CD4-positive, CD25-positive, alpha-beta regulatory T cell (primary cell): ENCODE measurements at regions not wholly inside any gene's neighbourhood (a gene's known extent, or its start where the extent isn't known, plus 50 kb on each side); places are given as distances from the start of the nearest gene placed in this dataset.

ENCODE experiments used
- ATAC-seq, 2 donors: fragments of 150-1000 bp; cut with Tn5 transposase; one replicate each; pipeline ENCODE4 v1.10.0; 2021; ENCODE audit warnings: low read depth in 2 of 2, moderate number of reproducible peaks in 2 of 2, moderate library complexity in 1 of 2
- DNase-seq, 3 donors: peaks; one replicate each; pipeline versions ENCODE4 v3.0.0 to v3.0.0-alpha.2; 2012 to 2022; ENCODE audit warnings: mixed read lengths in 1 of 3
- H3K27ac ChIP-seq: one replicate; pipeline ENCODE4 v1.7.0; 2013; ENCODE audit warnings: mild to moderate bottlenecking, low read length; ENCODE audit not compliant: insufficient read depth, poor library complexity, severe bottlenecking
- H3K27me3 ChIP-seq: one replicate; pipeline ENCODE4 v1.7.0; 2013; ENCODE audit warnings: low read length; ENCODE audit not compliant: control insufficient read depth, insufficient read depth
- H3K36me3 ChIP-seq: one replicate; pipeline ENCODE4 v1.7.0; 2013; ENCODE audit warnings: mild to moderate bottlenecking, low read length, moderate library complexity; ENCODE audit not compliant: control insufficient read depth, insufficient read depth
- H3K4me1 ChIP-seq: 2 replicates; pipeline ENCODE4 v1.7.0; 2013; ENCODE audit warnings: mild to moderate bottlenecking, low read length; ENCODE audit not compliant: insufficient read depth, control insufficient read depth, poor library complexity, severe bottlenecking
- H3K4me3 ChIP-seq: one replicate; pipeline ENCODE4 v1.7.0; 2013; ENCODE audit warnings: low read depth, mild to moderate bottlenecking, low read length, moderate library complexity
- H3K9me3 ChIP-seq, 2 experiments: 1 replicate in 1 of 2; 2 replicates in 1 of 2; pipeline ENCODE4 v1.7.0; 2013; ENCODE audit warnings: low read length in 2 of 2, mild to moderate bottlenecking in 1 of 2, moderate library complexity in 1 of 2; ENCODE audit not compliant: control insufficient read depth in 2 of 2
- H3K27ac Mint-ChIP-seq, 3 donors: one replicate each; pipeline ENCODE4 v1.8.0; 2020 to 2022; ENCODE audit warnings: mild to moderate bottlenecking in 3 of 3, mixed read lengths in 3 of 3, moderate library complexity in 2 of 3
- H3K27me3 Mint-ChIP-seq: one replicate; pipeline ENCODE4 v1.8.0; 2022; ENCODE audit warnings: mild to moderate bottlenecking, mixed read lengths
- H3K36me3 Mint-ChIP-seq: one replicate; pipeline ENCODE4 v1.8.0; 2020; ENCODE audit warnings: mixed read lengths
- H3K4me1 Mint-ChIP-seq, 4 donors: one replicate each; pipeline ENCODE4 v1.8.0; 2020 to 2022; ENCODE audit warnings: mixed read lengths in 4 of 4, mild to moderate bottlenecking in 1 of 4
- H3K4me3 Mint-ChIP-seq, 4 donors: one replicate each; pipeline ENCODE4 v1.8.0; 2020 to 2022; ENCODE audit warnings: mild to moderate bottlenecking in 4 of 4, mixed read lengths in 4 of 4, moderate library complexity in 3 of 4
- H3K9me3 Mint-ChIP-seq, 7 donors: one replicate each; pipeline ENCODE4 v1.8.0; 2020 to 2022; ENCODE audit warnings: mixed read lengths in 7 of 7, mild to moderate bottlenecking in 3 of 7, moderate library complexity in 2 of 7

- no peaks in the 10 kb centered on the region for H3K4me1 ChIP-seq
- peaks cover 12% of the 10 kb centered on the region for H3K27me3 Mint-ChIP-seq
- H3K27ac ChIP-seq, result no peak overlapping the region
- H3K36me3 Mint-ChIP-seq, result no peaks in the 10 kb centered on the region
- no peak overlapping the region for H3K4me3 ChIP-seq
- H3K9me3 ChIP-seq, result no peaks in the 10 kb centered on the region
- H3K4me3 Mint-ChIP-seq, result no peak overlapping the region
- peaks cover 7% of the 10 kb centered on the region for H3K27me3 ChIP-seq
- H3K36me3 ChIP-seq, result no peaks in the 10 kb centered on the region
- H3K9me3 Mint-ChIP-seq, result peaks cover 0 to 2% (median 0%) of the 10 kb centered on the region in 7 donors
- H3K4me1 Mint-ChIP-seq, result no peaks in the 10 kb centered on the region
- no peak overlapping the region for H3K27ac Mint-ChIP-seq
- no peak for ATAC-seq
- no peak for DNase-seq
These were observed 162.3 kb downstream of the MRPL14 start for GRCh38 chr6:43964659-43965570.

DNA sequence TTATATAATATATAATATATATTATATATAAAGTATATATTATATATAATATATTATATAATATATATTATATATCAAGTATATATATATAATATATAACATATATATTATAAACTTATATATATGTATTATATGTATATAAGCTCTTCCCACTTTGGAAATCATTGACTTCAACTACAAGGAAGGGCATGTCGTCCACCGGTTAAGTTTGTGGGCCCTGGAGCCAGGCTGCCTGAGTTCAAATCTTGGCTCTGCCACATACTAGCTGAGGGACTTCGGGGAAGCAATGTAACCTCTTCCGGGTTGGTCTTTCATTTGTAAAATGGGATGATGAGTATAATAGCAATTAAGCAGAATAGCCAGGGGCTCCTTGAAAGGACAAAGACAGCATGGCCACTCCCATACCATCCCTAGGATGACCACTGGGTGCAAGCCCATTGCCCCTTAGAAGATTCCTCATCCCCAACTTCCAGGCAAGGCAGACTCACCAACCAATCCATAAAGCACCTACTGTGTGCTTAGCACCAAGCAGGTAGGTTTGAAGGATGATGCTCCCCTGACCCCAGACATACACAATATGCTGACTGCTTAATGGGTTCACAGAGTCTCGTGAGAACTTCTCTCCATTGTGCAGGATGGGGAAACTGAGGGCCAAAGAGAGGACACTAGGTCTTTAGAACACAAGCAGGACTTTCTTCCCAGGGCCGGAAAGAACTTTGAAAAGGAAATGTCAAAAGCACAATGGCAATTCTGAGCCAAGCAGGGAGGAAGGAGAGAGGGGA lies 163.2 kb downstream of the MRPL14 start:
- no peak overlapping the region for H3K4me3 Mint-ChIP-seq
- peaks cover 0 to 2% (median 0%) of the 10 kb centered on the region in 7 donors for H3K9me3 Mint-ChIP-seq
- no peaks in the 10 kb centered on the region for H3K36me3 Mint-ChIP-seq
- Histone ChIP-seq H3K36me3 (no peaks in the 10 kb centered on the region), H3K4me3 (no peak overlapping the region), H3K27ac (no peak overlapping the region), H3K27me3 (peaks cover 13% of the 10 kb centered on the region), H3K4me1 (no peaks in the 10 kb centered on the region), H3K9me3 (no peaks in the 10 kb centered on the region)
- H3K27me3 Mint-ChIP-seq, result peaks cover 15% of the 10 kb centered on the region
- H3K4me1 Mint-ChIP-seq, result no peaks in the 10 kb centered on the region
- no peak for ATAC-seq
- no peak overlapping the region for H3K27ac Mint-ChIP-seq
- DNase-seq, result no peak

GRCh38 chr6:43963203-43963602 lies 164.0 kb downstream of the MRPL14 start:
- ATAC-seq (no peak), DNase-seq (no peak)
- Mint-ChIP-seq H3K27ac (no peak overlapping the region), H3K4me3 (no peak overlapping the region), H3K27me3 (peaks cover 18% of the 10 kb centered on the region), H3K36me3 (no peaks in the 10 kb centered on the region), H3K9me3 (peaks cover 0 to 2% (median 0%) of the 10 kb centered on the region in 7 donors), H3K4me1 (no peaks in the 10 kb centered on the region)
- Histone ChIP-seq H3K36me3 (no peaks in the 10 kb centered on the region), H3K9me3 (no peaks in the 10 kb centered on the region), H3K4me3 (no peak overlapping the region), H3K27me3 (peaks cover 18% of the 10 kb centered on the region), H3K4me1 (no peaks in the 10 kb centered on the region), H3K27ac (no peak overlapping the region)

DNA sequence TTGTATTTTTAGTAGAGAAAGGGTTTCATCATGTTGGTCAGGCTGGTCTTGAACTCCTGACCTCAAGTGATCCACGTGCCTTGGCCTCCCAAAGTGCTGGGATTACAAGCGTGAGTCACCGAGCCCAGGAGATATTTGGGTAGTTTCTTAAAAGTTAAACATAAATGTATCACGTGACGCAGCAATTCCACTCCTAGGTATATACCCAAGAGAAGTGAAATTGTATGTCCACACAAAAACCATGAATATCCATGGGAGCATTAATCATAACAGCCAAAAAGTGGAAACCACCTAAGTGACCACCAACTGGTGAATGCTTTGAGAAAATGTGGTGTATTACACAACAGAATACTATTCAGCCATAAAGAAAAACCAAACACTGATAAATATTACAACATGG lies 164.8 kb downstream of the MRPL14 start:
- no peaks in the 10 kb centered on the region for H3K4me1 ChIP-seq
- ATAC-seq (no peak), DNase-seq (no peak)
- Mint-ChIP-seq H3K27ac (no peak overlapping the region), H3K4me1 (no peaks in the 10 kb centered on the region), H3K4me3 (no peak overlapping the region), H3K27me3 (peaks cover 23% of the 10 kb centered on the region), H3K9me3 (peaks cover 0 to 2% (median 0%) of the 10 kb centered on the region in 7 donors), H3K36me3 (no peaks in the 10 kb centered on the region)
- H3K9me3 ChIP-seq, result no peaks in the 10 kb centered on the region
- H3K27me3 ChIP-seq, result peaks cover 18% of the 10 kb centered on the region
- no peak overlapping the region for H3K27ac ChIP-seq
- no peaks in the 10 kb centered on the region for H3K36me3 ChIP-seq
- no peak overlapping the region for H3K4me3 ChIP-seq

DNA sequence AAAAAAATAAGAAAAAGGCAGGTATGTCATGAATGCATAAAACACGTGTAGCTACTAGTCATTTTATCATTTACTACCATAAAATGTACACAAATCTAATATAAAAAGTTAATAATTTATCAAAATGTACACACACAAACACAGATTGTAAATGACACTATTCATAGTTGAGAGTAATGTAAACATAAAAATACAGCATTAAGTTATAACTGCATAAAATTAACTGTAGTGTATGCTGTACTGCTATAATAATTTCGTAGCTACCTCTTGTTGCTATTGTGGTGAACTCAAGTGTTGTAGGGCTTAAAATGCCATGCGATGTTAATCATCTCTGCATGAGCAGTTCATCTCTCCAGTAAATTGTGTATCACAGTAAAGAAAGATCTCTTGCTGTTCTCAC lies 170.0 kb downstream of the MRPL14 start:
- Histone ChIP-seq H3K36me3 (no peaks in the 10 kb centered on the region), H3K4me3 (no peak overlapping the region), H3K4me1 (no peaks in the 10 kb centered on the region), H3K27ac (no peak overlapping the region), H3K9me3 (peaks cover 0 to 3% of the 10 kb centered on the region in 2 experiments), H3K27me3 (peaks cover 28% of the 10 kb centered on the region)
- peaks cover 30% of the 10 kb centered on the region for H3K27me3 Mint-ChIP-seq
- DNase-seq, result no peak
- H3K4me3 Mint-ChIP-seq, result no peak overlapping the region
- H3K27ac Mint-ChIP-seq, result no peak overlapping the region
- H3K9me3 Mint-ChIP-seq, result peaks cover 0 to 4% (median 3%) of the 10 kb centered on the region in 7 donors
- H3K36me3 Mint-ChIP-seq, result no peaks in the 10 kb centered on the region
- no peaks in the 10 kb centered on the region for H3K4me1 Mint-ChIP-seq
- ATAC-seq, result no peak

DNA sequence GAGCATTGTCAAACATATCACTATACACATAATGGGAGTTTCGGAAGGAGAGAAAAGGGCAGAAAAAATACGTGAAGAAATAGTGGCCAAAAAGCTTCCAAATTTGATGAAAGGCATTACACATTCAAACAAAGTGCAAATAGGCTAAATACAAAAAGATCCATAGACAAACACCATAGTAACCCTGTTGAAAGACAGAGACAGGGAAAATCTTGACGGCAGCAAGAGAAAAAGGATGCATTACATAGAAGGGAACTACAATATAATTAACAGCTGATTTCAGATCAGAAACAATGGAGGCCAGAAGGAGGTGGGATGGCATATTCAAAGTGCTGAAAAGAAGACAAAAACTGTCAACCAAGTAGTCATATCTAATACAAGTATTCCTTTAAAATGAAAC lies 170.8 kb downstream of the MRPL14 start:
- peaks cover 28% of the 10 kb centered on the region for H3K27me3 ChIP-seq
- H3K27ac ChIP-seq, result no peak overlapping the region
- no peaks in the 10 kb centered on the region for H3K36me3 ChIP-seq
- DNase-seq (no peak), ATAC-seq (no peak)
- H3K4me1 ChIP-seq, result no peaks in the 10 kb centered on the region
- Mint-ChIP-seq H3K27me3 (peaks cover 28% of the 10 kb centered on the region), H3K36me3 (no peaks in the 10 kb centered on the region), H3K4me3 (no peak overlapping the region), H3K4me1 (no peaks in the 10 kb centered on the region), H3K27ac (no peak overlapping the region), H3K9me3 (peaks cover 0 to 4% (median 3%) of the 10 kb centered on the region in 7 donors)
- no peak overlapping the region for H3K4me3 ChIP-seq
- H3K9me3 ChIP-seq, result peaks cover 0 to 3% of the 10 kb centered on the region in 2 experiments

GRCh38 chr6:43954311-43955131 lies 172.7 kb downstream of the MRPL14 start:
- DNase-seq (no peak), ATAC-seq (no peak)
- H3K4me3 ChIP-seq, result no peak overlapping the region
- H3K4me3 Mint-ChIP-seq, result no peak overlapping the region
- peaks cover 0 to 4% (median 3%) of the 10 kb centered on the region in 7 donors for H3K9me3 Mint-ChIP-seq
- no peaks in the 10 kb centered on the region for H3K36me3 Mint-ChIP-seq
- H3K36me3 ChIP-seq, result no peaks in the 10 kb centered on the region
- no peak overlapping the region for H3K27ac Mint-ChIP-seq
- peaks cover 25% of the 10 kb centered on the region for H3K27me3 Mint-ChIP-seq
- peaks cover 0 to 3% of the 10 kb centered on the region in 2 experiments for H3K9me3 ChIP-seq
- peaks cover 24% of the 10 kb centered on the region for H3K27me3 ChIP-seq
- no peaks in the 10 kb centered on the region for H3K4me1 Mint-ChIP-seq
- H3K4me1 ChIP-seq, result no peaks in the 10 kb centered on the region
- H3K27ac ChIP-seq, result no peak overlapping the region
